ENCODE measurements at regions not wholly inside any gene's neighbourhood (a gene's known extent, or its start where the extent isn't known, plus 50 kb on each side); places are given as distances from the start of the nearest gene placed in this dataset.

GRCh38 chr4:171602638-171603355 lies 210.4 kb upstream of the GALNTL6 start:
- TF ChIP-seq POLR2AphosphoS5 (IDR thresholded peaks at IDR 0.05; ENCODE audit: insufficient read depth in 1 of 2, low read depth in 1 of 2) (no peak), CTCF (IDR thresholded peaks at IDR 0.05) (no peak), POLR2A (IDR thresholded peaks at IDR 0.05) (no peak)
- intact Hi-C loops (cut with DNase I) = no loop called here

GRCh38 chr4:171601091-171601490 lies 212.1 kb upstream of the GALNTL6 start:
- Histone ChIP-seq H3K27ac (no peak overlapping the region), H3K4me1 (no peaks in the 10 kb centered on the region), H3K4me3 (no peak overlapping the region), H3K27me3 (no peaks in the 10 kb centered on the region), H3K9me3 (no peaks in the 10 kb centered on the region), H3K36me3 (no peaks in the 10 kb centered on the region)
- no peak for DNase-seq (ENCODE audit: extremely low spot score in 2 of 2)
- TF ChIP-seq CTCF (IDR thresholded peaks at IDR 0.05) (no peak), POLR2A (IDR thresholded peaks at IDR 0.05) (no peak), POLR2AphosphoS5 (IDR thresholded peaks at IDR 0.05; ENCODE audit: insufficient read depth in 1 of 2, low read depth in 1 of 2) (no peak)
- intact Hi-C loops (cut with DNase I) = no loop called here

More at GRCh38 chr4:171602638-171603355, 210.4 kb upstream of the GALNTL6 start:
- H3K27me3 ChIP-seq = no peaks in the 10 kb centered on the region
- no peaks in the 10 kb centered on the region for H3K36me3 ChIP-seq
- DNase-seq (ENCODE audit: extremely low spot score in 2 of 2) = no peak
- H3K9me3 ChIP-seq = no peaks in the 10 kb centered on the region
- no peak overlapping the region for H3K4me3 ChIP-seq
- no peak overlapping the region for H3K27ac ChIP-seq
- no peaks in the 10 kb centered on the region for H3K4me1 ChIP-seq

- no peaks in the 10 kb centered on the region for H3K4me1 ChIP-seq
- no peaks in the 10 kb centered on the region for H3K9me3 ChIP-seq
- intact Hi-C loops (cut with DNase I) = no loop called here
- H3K27ac ChIP-seq = no peak overlapping the region
- H3K4me3 ChIP-seq = no peak overlapping the region
- no peaks in the 10 kb centered on the region for H3K36me3 ChIP-seq
- TF ChIP-seq POLR2A (IDR thresholded peaks at IDR 0.05) (no peak), POLR2AphosphoS5 (IDR thresholded peaks at IDR 0.05; ENCODE audit: insufficient read depth in 1 of 2, low read depth in 1 of 2) (no peak), CTCF (IDR thresholded peaks at IDR 0.05) (no peak)
- no peaks in the 10 kb centered on the region for H3K27me3 ChIP-seq
- DNase-seq (ENCODE audit: extremely low spot score in 2 of 2) = no peak
These were observed 213.6 kb upstream of the GALNTL6 start for GRCh38 chr4:171599628-171600027.

GRCh38 chr4:171594293-171594692 lies 218.9 kb upstream of the GALNTL6 start:
- no peak for DNase-seq (ENCODE audit: extremely low spot score in 2 of 2)
- Histone ChIP-seq H3K36me3 (no peaks in the 10 kb centered on the region), H3K4me1 (no peaks in the 10 kb centered on the region), H3K27me3 (no peaks in the 10 kb centered on the region), H3K9me3 (no peaks in the 10 kb centered on the region), H3K27ac (no peak overlapping the region), H3K4me3 (no peak overlapping the region)
- TF ChIP-seq POLR2A (IDR thresholded peaks at IDR 0.05) (no peak), CTCF (IDR thresholded peaks at IDR 0.05) (no peak), POLR2AphosphoS5 (IDR thresholded peaks at IDR 0.05; ENCODE audit: insufficient read depth in 1 of 2, low read depth in 1 of 2) (no peak)
- intact Hi-C loops (cut with DNase I) = no loop called here

GRCh38 chr4:171590716-171591115 lies 222.5 kb upstream of the GALNTL6 start:
- no peaks in the 10 kb centered on the region for H3K4me1 ChIP-seq
- no peak overlapping the region for H3K4me3 ChIP-seq
- TF ChIP-seq CTCF (IDR thresholded peaks at IDR 0.05) = no peak
- TF ChIP-seq POLR2A (IDR thresholded peaks at IDR 0.05) = no peak
- TF ChIP-seq POLR2AphosphoS5 (IDR thresholded peaks at IDR 0.05; ENCODE audit: insufficient read depth in 1 of 2, low read depth in 1 of 2) = no peak
- intact Hi-C loops (cut with DNase I) = no loop called here
- no peaks in the 10 kb centered on the region for H3K27me3 ChIP-seq
- no peak for DNase-seq (ENCODE audit: extremely low spot score in 2 of 2)
- H3K36me3 ChIP-seq = no peaks in the 10 kb centered on the region
- H3K9me3 ChIP-seq = no peaks in the 10 kb centered on the region
- H3K27ac ChIP-seq = no peak overlapping the region
